H1 (cell line): ENCODE measurements at regions not wholly inside any gene's neighbourhood (a gene's known extent, or its start where the extent isn't known, plus 50 kb on each side); places are given as distances from the start of the nearest gene placed in this dataset.

ENCODE experiments used
- BCL11A ChIP-seq, 2 experiments: IDR thresholded peaks; one replicate each; pipeline ENCODE4 v1.6.1; 2011; ENCODE audit warnings: low read depth in 2 of 2, low read length in 2 of 2, mild to moderate bottlenecking in 2 of 2
- JUN ChIP-seq: IDR thresholded peaks from 2 replicates; pipeline ENCODE4 v1.6.1; 2011; ENCODE audit warnings: low read depth, mild to moderate bottlenecking, improper control_type of control experiment, low read length
- SP1 ChIP-seq: IDR thresholded peaks from 2 replicates; pipeline ENCODE4 v1.6.1; 2011; ENCODE audit warnings: low read depth, low read length
- SUZ12 ChIP-seq: fragments of 200-600 bp; sonication (generic); IDR thresholded peaks from 2 replicates; pipeline ENCODE4 v1.6.1; 2012; ENCODE audit warnings: mild to moderate bottlenecking, inconsistent platforms, low read length, moderate library complexity, mixed read lengths
- TAF1 ChIP-seq: IDR thresholded peaks from 2 replicates; pipeline ENCODE4 v1.6.1; 2011; ENCODE audit warnings: mild to moderate bottlenecking, low read depth, low read length
- TF ChIP-seq, protein P1 (sequence below), 3 experiments: IDR thresholded peaks; 1 replicate in 2 of 3; 2 replicates in 1 of 3; pipeline versions ENCODE4 v1.5.1 to v1.6.1; 2011; ENCODE audit warnings: low read length in 3 of 3, mild to moderate bottlenecking in 3 of 3, inconsistent platforms in 2 of 3, low read depth in 1 of 3, moderate library complexity in 1 of 3; ENCODE audit not compliant: insufficient read depth in 1 of 3; ENCODE audit errors: control extremely low read depth in 1 of 3
- TF ChIP-seq, protein P2 (sequence below): IDR thresholded peaks from 2 replicates; pipeline ENCODE4 v1.6.1; 2012; ENCODE audit warnings: inconsistent platforms
- TF ChIP-seq, protein P3 (sequence below): IDR thresholded peaks from 2 replicates; pipeline ENCODE4 v1.6.1; 2012; ENCODE audit warnings: low read length, inconsistent platforms

GRCh38 chrX:13933352-13933751, 96.3 kb downstream of the GEMIN8 start:
- TF ChIP-seq JUN (no peak), TAF1 (no peak), SP1 (no peak), BCL11A (IDR thresholded peaks at IDR 0.05; ENCODE audit: low read depth in 2 of 2, low read length in 2 of 2) (no peak), SUZ12 (no peak)
- TF ChIP-seq, protein P1, sequence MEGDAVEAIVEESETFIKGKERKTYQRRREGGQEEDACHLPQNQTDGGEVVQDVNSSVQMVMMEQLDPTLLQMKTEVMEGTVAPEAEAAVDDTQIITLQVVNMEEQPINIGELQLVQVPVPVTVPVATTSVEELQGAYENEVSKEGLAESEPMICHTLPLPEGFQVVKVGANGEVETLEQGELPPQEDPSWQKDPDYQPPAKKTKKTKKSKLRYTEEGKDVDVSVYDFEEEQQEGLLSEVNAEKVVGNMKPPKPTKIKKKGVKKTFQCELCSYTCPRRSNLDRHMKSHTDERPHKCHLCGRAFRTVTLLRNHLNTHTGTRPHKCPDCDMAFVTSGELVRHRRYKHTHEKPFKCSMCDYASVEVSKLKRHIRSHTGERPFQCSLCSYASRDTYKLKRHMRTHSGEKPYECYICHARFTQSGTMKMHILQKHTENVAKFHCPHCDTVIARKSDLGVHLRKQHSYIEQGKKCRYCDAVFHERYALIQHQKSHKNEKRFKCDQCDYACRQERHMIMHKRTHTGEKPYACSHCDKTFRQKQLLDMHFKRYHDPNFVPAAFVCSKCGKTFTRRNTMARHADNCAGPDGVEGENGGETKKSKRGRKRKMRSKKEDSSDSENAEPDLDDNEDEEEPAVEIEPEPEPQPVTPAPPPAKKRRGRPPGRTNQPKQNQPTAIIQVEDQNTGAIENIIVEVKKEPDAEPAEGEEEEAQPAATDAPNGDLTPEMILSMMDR (IDR thresholded peaks at IDR 0.05; ENCODE audit: control extremely low read depth in 1 of 3, insufficient read depth in 1 of 3, low read depth in 1 of 3, low read length in 3 of 3) = no peak
- TF ChIP-seq, protein P2, sequence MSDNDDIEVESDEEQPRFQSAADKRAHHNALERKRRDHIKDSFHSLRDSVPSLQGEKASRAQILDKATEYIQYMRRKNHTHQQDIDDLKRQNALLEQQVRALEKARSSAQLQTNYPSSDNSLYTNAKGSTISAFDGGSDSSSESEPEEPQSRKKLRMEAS = no peak
- TF ChIP-seq, protein P3, sequence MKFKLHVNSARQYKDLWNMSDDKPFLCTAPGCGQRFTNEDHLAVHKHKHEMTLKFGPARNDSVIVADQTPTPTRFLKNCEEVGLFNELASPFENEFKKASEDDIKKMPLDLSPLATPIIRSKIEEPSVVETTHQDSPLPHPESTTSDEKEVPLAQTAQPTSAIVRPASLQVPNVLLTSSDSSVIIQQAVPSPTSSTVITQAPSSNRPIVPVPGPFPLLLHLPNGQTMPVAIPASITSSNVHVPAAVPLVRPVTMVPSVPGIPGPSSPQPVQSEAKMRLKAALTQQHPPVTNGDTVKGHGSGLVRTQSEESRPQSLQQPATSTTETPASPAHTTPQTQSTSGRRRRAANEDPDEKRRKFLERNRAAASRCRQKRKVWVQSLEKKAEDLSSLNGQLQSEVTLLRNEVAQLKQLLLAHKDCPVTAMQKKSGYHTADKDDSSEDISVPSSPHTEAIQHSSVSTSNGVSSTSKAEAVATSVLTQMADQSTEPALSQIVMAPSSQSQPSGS = no peak
